ENCODE measurements at regions not wholly inside any gene's neighbourhood (a gene's known extent, or its start where the extent isn't known, plus 50 kb on each side); places are given as distances from the start of the nearest gene placed in this dataset.

DNA sequence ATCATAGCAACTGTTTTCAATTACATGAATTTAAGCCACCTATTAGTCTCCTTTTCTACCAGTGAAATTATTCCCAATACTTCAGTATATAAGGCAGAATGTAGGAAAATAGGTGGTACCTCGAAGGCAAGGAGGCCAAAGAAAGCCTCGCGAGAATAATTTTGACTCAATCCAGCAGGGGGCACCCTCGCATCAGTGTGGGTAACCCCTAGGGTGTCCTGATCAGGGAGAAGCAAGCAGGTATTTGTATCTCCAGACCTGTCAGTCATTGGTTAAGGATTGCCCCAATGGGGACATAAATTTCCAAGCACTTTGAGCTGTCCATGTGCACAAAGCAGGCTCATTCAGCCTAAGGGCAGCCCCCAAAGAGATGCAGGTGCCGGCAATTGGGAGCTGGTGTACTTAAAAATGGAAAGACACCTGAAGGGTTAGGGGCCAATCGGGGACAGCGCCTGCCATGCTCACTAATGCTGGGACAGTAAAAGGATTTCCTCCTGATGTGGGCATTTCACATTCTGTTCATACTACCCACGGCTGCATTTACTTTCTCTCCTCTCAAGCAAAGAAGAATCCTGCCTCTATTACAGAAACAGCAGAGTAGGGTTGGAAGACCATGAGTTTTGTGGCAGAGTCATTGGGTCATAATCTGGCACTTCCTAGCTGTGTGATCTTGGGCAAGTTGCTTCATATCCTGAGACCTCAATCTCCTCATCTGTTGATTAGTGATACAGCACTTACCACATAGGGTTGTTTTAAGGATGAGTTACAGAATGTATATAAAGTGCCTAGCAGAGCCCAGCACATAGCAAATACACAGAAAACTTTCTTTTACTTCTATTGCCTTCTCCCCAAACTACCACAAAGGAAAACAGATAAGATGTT is 136.1 kb downstream of the ICOS start:
- ATAC-seq (peak in 2 of 3 donors; percentile 55 to 76), DNase-seq (peak in 1 of 2 donors; percentile 69)
- intact Hi-C loops (cut with micrococcal nuclease): no loop called here
- Histone ChIP-seq H3K27me3 (ENCODE audit: control insufficient read depth, insufficient read depth, low read length) (no peaks in the 10 kb centered on the region), H3K4me1 (ENCODE audit: control insufficient read depth, insufficient read depth, low read length) (no peaks in the 10 kb centered on the region), H3K27ac (ENCODE audit: low read length) (no peak overlapping the region), H3K9me3 (ENCODE audit: control insufficient read depth, insufficient read depth, low read length) (no peaks in the 10 kb centered on the region), H3K4me3 (ENCODE audit: low read length) (no peak overlapping the region), H3K36me3 (ENCODE audit: control insufficient read depth, insufficient read depth, low read length) (no peaks in the 10 kb centered on the region)
- Mint-ChIP-seq H3K4me1 (no peaks in the 10 kb centered on the region), H3K27ac (no peak overlapping the region), H3K27me3 (ENCODE audit: low read depth in 2 of 2) (peaks cover 17 to 45% of the 10 kb centered on the region in 2 donors), H3K4me3 (no peak overlapping the region), H3K9me3 (no peaks in the 10 kb centered on the region), H3K36me3 (no peaks in the 10 kb centered on the region)
- 74% methylated on average over 7 of the region's 8 CpGs for WGBS (ENCODE audit: insufficient coverage)
- TF ChIP-seq, protein P1, sequence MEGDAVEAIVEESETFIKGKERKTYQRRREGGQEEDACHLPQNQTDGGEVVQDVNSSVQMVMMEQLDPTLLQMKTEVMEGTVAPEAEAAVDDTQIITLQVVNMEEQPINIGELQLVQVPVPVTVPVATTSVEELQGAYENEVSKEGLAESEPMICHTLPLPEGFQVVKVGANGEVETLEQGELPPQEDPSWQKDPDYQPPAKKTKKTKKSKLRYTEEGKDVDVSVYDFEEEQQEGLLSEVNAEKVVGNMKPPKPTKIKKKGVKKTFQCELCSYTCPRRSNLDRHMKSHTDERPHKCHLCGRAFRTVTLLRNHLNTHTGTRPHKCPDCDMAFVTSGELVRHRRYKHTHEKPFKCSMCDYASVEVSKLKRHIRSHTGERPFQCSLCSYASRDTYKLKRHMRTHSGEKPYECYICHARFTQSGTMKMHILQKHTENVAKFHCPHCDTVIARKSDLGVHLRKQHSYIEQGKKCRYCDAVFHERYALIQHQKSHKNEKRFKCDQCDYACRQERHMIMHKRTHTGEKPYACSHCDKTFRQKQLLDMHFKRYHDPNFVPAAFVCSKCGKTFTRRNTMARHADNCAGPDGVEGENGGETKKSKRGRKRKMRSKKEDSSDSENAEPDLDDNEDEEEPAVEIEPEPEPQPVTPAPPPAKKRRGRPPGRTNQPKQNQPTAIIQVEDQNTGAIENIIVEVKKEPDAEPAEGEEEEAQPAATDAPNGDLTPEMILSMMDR (IDR thresholded peaks at IDR 0.05): peak; percentile 24

DNA sequence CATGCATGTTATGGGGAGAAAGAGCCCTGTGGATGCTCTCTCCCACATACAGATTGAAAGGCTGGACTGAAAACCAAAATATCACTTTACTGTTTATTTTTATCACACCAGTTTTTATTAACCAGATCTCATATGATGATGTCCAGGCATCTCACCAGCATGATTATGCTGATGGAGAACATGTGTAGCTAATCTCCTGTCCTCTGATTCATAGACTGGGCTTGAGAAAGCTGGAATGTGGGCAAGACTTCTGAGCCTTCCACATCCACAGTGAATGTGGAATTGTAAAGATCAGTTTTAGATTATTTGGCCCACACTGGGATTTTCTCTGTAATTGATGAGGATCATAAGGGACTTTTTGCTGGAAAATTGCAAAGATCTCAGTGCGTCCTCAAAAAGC is 137.9 kb downstream of the ICOS start:
- ATAC-seq (no peak), DNase-seq (no peak)
- no peaks in the 10 kb centered on the region for H3K9me3 Mint-ChIP-seq
- no peak overlapping the region for H3K27ac Mint-ChIP-seq
- WGBS (ENCODE audit: insufficient coverage): 100% methylated on average over 1 of the region's 1 CpG
- Histone ChIP-seq H3K4me3 (ENCODE audit: low read length) (no peak overlapping the region), H3K9me3 (ENCODE audit: control insufficient read depth, insufficient read depth, low read length) (no peaks in the 10 kb centered on the region), H3K27ac (ENCODE audit: low read length) (no peak overlapping the region), H3K36me3 (ENCODE audit: control insufficient read depth, insufficient read depth, low read length) (no peaks in the 10 kb centered on the region), H3K4me1 (ENCODE audit: control insufficient read depth, insufficient read depth, low read length) (no peaks in the 10 kb centered on the region), H3K27me3 (ENCODE audit: control insufficient read depth, insufficient read depth, low read length) (no peaks in the 10 kb centered on the region)
- intact Hi-C loops (cut with micrococcal nuclease): no loop called here
- no peaks in the 10 kb centered on the region for H3K4me1 Mint-ChIP-seq
- peaks cover 17 to 36% of the 10 kb centered on the region in 2 donors for H3K27me3 Mint-ChIP-seq (ENCODE audit: low read depth in 2 of 2)
- H3K36me3 Mint-ChIP-seq: no peaks in the 10 kb centered on the region
- no peak overlapping the region for H3K4me3 Mint-ChIP-seq
- TF ChIP-seq, protein P1 (IDR thresholded peaks at IDR 0.05): no peak

DNA sequence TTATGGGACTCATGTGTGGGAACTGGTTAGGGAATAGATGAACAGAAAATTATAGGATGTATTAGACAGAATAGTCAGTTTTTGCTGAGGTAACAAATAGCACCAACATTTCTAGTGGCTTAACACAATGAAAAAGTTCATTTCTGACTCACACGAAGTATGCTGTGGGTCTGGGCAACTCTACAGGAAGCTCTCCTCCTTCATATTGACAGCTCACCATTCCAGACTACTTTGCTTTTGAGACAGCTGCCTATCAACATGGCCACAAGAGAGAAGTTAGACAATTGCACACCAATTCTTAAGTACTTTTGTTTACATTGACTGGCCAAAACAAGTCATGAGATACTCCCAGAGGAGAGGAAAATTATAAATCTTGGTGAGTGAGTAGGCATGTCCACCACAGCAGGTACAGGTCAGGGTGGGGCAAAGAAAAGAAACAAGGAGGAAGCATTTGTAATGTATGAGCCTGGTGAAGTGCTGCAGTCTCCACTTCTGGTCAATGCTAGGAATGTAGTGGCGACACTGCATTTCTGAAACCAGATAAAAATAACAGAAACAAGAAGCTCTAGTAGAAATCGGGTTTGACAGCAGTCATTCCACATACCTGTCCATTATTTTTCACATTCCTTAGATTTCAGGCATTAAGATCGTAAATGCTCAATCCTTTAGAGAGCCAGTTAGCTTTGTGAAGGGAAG is 141.6 kb downstream of the ICOS start:
- Histone ChIP-seq H3K27ac (ENCODE audit: low read length) (no peak overlapping the region), H3K4me3 (ENCODE audit: low read length) (no peak overlapping the region), H3K9me3 (ENCODE audit: control insufficient read depth, insufficient read depth, low read length) (no peaks in the 10 kb centered on the region), H3K4me1 (ENCODE audit: control insufficient read depth, insufficient read depth, low read length) (no peaks in the 10 kb centered on the region), H3K36me3 (ENCODE audit: control insufficient read depth, insufficient read depth, low read length) (no peaks in the 10 kb centered on the region), H3K27me3 (ENCODE audit: control insufficient read depth, insufficient read depth, low read length) (no peaks in the 10 kb centered on the region)
- TF ChIP-seq, protein P1 (IDR thresholded peaks at IDR 0.05): no peak
- H3K27me3 Mint-ChIP-seq (ENCODE audit: low read depth in 2 of 2): peaks cover 17 to 18% of the 10 kb centered on the region in 2 donors
- no peak overlapping the region for H3K27ac Mint-ChIP-seq
- intact Hi-C loops (cut with micrococcal nuclease): no loop called here
- no peak for ATAC-seq
- H3K36me3 Mint-ChIP-seq: no peaks in the 10 kb centered on the region
- no peaks in the 10 kb centered on the region for H3K4me1 Mint-ChIP-seq
- no peaks in the 10 kb centered on the region for H3K9me3 Mint-ChIP-seq
- no peak overlapping the region for H3K4me3 Mint-ChIP-seq
- no peak for DNase-seq
- WGBS (ENCODE audit: insufficient coverage): 39% methylated on average over 3 of the region's 4 CpGs
